ENCODE measurements at regions not wholly inside any gene's neighbourhood (a gene's known extent, or its start where the extent isn't known, plus 50 kb on each side); places are given as distances from the start of the nearest gene placed in this dataset.
"Not testable (repeated sequence)": the region's sequence is repeated elsewhere in the genome, so short reads cannot be mapped to it uniquely, and the experiment has no call there.

DNA sequence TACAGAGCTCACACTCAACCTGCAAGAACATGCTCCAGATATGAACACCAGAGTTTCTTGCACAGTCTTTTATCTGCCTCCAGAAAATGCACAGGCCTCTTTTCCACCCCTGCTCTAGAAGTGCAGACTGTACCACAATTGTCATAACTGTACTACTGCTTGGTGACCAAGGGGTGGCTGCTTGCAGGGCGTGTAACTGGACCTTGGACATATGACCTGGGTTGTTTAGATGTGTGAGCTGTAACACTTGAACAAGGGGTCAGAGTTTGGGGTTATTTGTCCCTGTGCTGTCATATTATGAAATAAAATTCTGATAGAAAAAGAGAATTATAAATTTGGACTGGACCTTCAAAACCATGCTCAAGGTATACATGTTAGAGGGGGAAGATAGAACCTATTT lies 1185.5 kb downstream of the FAM181B start:
- no peak overlapping the region for H3K27ac ChIP-seq
- 0% methylated on average over 1 of the region's 1 CpG for WGBS (ENCODE audit: missing lambda C conversion rate)
- H3K4me1 ChIP-seq: no peaks in the 10 kb centered on the region
- no peak overlapping the region for H3K4me3 ChIP-seq
- ChIA-PET CTCF (no interaction called here), POLR2A (no interaction called here)
- DNase-seq (ENCODE audit: low read depth in 1 of 2, low spot score in 1 of 2) (no peak), ATAC-seq (no peak), FAIRE-seq (no peak)
- no peak overlapping the region for H3K4me2 ChIP-seq
- H3K9me3 ChIP-seq: no peaks in the 10 kb centered on the region; the same call in 2 of the 3 replicates
- TF ChIP-seq FOXS1 (CRISPR knock-in tag; IDR thresholded peaks at IDR 0.05): no peak
- TF ChIP-seq CBX2 (IDR thresholded peaks at IDR 0.05; ENCODE audit: borderline replicate concordance, low read depth): no peak
- no peak for TF ChIP-seq MAZ (IDR thresholded peaks at IDR 0.05; ENCODE audit: borderline replicate concordance, low read depth, low read length)

DNA sequence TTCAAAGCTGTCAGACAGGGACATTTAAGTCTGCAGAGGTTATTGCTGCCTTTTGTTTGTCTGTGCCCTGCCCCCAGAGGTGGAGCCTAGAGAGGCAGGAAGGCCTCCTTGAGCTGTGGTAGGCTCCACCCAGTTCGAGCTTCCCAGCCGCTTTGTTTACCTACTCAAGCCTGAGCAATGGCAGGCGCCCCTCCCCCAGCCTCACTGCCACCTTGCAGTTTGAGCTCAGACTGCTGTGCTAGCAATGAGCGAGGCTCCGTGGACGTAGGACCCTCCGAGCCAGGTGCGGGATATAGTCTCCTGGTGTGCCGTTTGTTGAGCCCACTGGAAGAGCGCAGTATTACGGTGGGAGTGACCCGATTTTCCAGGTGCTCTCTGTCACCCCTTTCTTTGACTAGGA lies 1193.9 kb downstream of the FAM181B start:
- ATAC-seq; FAIRE-seq; H3K4me2 ChIP-seq; H3K9me3 ChIP-seq; H3K27ac ChIP-seq; H3K4me3 ChIP-seq; H3K4me1 ChIP-seq; POLR2A ChIA-PET; CTCF ChIA-PET; DNase-seq (ENCODE audit: low read depth in 1 of 2, low spot score in 1 of 2): not testable (repeated sequence)
- 15% methylated on average over 10 of the region's 12 CpGs for whole genome bisulfite sequencing (ENCODE audit: missing lambda C conversion rate)

DNA sequence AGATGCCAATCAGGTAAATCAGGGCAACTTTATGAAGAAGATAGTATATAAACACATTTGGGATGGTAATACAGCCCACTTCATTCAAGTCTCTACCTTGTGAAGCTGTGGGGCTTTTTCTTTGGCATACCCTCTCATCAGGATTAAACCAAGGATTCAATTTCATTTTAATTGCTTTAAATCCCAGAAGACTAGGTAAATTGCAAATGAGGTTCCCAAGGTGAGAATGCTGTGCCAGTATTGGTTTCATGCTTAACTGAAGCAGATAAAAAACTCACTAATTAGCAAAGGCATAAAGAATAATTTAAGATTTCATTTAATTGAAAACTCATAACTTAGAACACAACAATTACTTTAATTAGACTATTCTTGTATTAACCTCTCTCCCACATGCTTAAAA lies 1218.1 kb downstream of the FAM181B start:
- no peak for ATAC-seq
- H3K4me2 ChIP-seq: no peak overlapping the region
- no peak for FAIRE-seq
- H3K9me3 ChIP-seq: peaks cover 6% of the 10 kb centered on the region; the same call in 1 of the 3 replicates
- H3K4me3 ChIP-seq: no peak overlapping the region
- POLR2A ChIA-PET: no interaction called here
- H3K4me1 ChIP-seq: no peaks in the 10 kb centered on the region
- H3K27ac ChIP-seq: no peak overlapping the region
- no peak for TF ChIP-seq ZNF302 (CRISPR knock-in tag; IDR thresholded peaks at IDR 0.05)
- TF ChIP-seq, protein P1, sequence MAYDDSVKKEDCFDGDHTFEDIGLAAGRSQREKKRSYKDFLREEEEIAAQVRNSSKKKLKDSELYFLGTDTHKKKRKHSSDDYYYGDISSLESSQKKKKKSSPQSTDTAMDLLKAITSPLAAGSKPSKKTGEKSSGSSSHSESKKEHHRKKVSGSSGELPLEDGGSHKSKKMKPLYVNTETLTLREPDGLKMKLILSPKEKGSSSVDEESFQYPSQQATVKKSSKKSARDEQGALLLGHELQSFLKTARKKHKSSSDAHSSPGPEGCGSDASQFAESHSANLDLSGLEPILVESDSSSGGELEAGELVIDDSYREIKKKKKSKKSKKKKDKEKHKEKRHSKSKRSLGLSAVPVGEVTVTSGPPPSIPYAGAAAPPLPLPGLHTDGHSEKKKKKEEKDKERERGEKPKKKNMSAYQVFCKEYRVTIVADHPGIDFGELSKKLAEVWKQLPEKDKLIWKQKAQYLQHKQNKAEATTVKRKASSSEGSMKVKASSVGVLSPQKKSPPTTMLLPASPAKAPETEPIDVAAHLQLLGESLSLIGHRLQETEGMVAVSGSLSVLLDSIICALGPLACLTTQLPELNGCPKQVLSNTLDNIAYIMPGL (CRISPR knock-in tag; IDR thresholded peaks at IDR 0.05; ENCODE audit: borderline replicate concordance): no peak
- no peak for DNase-seq (ENCODE audit: low read depth in 1 of 2, low spot score in 1 of 2)
- CTCF ChIA-PET: no interaction called here

DNA sequence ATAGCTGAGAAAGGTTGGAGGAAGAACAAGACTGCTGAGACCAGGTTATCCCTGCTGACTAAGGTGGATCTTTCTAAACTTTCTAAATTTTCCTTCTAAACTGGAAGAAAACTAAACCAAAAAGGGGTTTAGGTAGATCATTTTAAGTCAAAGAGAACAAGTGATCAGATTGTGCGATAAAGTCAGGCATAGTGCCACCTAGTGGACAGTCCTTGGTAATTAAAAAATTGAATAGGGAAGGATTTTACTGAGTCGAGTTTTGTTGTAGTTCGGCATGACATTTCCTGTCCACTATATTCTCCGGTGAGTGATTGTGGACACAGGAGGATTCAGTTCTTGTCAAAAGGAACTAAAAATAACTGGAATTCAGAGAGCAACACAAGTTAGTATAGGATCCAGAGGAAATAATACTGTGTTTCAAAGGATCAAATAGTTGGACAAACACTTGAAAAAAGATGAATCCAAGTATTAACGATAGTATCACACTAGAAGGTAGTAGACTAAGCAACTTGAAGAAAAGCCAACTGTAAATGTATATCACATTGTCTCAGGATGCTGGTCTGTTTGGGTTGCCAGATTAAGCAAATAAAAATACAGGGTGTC lies 1236.4 kb downstream of the FAM181B start:
- no peak overlapping the region for H3K4me3 ChIP-seq
- ChIA-PET POLR2A (no interaction called here), CTCF (interaction anchor here (0.6 to 0.8 kb wide), 5 partner anchors 12 to 1965 kb away, joined by 3 to 4 read pairs (median 4); no protein-coding TSS in a partner anchor)
- WGBS (ENCODE audit: missing lambda C conversion rate): 15% methylated on average over 5 of the region's 5 CpGs
- H3K9me3 ChIP-seq: no peaks in the 10 kb centered on the region
- FAIRE-seq (peak; percentile 61), DNase-seq (ENCODE audit: low read depth in 1 of 2, low spot score in 1 of 2) (peak; percentile 3 to 24), ATAC-seq (no peak)
- H3K4me1 ChIP-seq: no peaks in the 10 kb centered on the region
- H3K4me2 ChIP-seq: no peak overlapping the region
- no peak overlapping the region for H3K27ac ChIP-seq
- TF ChIP-seq JUNB (IDR thresholded peaks at IDR 0.05): no peak
- 0 out of 3 replicates have a peak, but pooled peaks have one; percentile 20 for TF ChIP-seq SMC3 (IDR thresholded peaks at IDR 0.05)
- TF ChIP-seq NPAS2 (CRISPR knock-in tag; IDR thresholded peaks at IDR 0.05; ENCODE audit: borderline replicate concordance): no peak
- TF ChIP-seq ZSCAN20 (CRISPR knock-in tag; IDR thresholded peaks at IDR 0.05): no peak
- no peak for TF ChIP-seq NFE2L2 (conservative IDR thresholded peaks at IDR 0.05; ENCODE audit: low read length)
- TF ChIP-seq CHD4 (IDR thresholded peaks at IDR 0.05; ENCODE audit: borderline replicate concordance): no peak
- TF ChIP-seq, protein P2, sequence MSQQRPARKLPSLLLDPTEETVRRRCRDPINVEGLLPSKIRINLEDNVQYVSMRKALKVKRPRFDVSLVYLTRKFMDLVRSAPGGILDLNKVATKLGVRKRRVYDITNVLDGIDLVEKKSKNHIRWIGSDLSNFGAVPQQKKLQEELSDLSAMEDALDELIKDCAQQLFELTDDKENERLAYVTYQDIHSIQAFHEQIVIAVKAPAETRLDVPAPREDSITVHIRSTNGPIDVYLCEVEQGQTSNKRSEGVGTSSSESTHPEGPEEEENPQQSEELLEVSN (IDR thresholded peaks at IDR 0.05; ENCODE audit: borderline replicate concordance, low read depth): no peak
- TF ChIP-seq, protein P3, sequence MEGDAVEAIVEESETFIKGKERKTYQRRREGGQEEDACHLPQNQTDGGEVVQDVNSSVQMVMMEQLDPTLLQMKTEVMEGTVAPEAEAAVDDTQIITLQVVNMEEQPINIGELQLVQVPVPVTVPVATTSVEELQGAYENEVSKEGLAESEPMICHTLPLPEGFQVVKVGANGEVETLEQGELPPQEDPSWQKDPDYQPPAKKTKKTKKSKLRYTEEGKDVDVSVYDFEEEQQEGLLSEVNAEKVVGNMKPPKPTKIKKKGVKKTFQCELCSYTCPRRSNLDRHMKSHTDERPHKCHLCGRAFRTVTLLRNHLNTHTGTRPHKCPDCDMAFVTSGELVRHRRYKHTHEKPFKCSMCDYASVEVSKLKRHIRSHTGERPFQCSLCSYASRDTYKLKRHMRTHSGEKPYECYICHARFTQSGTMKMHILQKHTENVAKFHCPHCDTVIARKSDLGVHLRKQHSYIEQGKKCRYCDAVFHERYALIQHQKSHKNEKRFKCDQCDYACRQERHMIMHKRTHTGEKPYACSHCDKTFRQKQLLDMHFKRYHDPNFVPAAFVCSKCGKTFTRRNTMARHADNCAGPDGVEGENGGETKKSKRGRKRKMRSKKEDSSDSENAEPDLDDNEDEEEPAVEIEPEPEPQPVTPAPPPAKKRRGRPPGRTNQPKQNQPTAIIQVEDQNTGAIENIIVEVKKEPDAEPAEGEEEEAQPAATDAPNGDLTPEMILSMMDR (IDR thresholded peaks at IDR 0.05): peak; percentile 42
- TF ChIP-seq POLR2AphosphoS2 (conservative IDR thresholded peaks at IDR 0.05; ENCODE audit: low read length): no peak
